Astrocyte (in vitro differentiated cells and primary cell): ENCODE measurements at regions not wholly inside any gene's neighbourhood (a gene's known extent, or its start where the extent isn't known, plus 50 kb on each side); places are given as distances from the start of the nearest gene placed in this dataset.

ENCODE experiments used
- CTCF ChIP-seq: IDR thresholded peaks from 2 replicates; pipeline ENCODE4 v1.5.1; 2011; ENCODE audit warnings: low read depth, mild to moderate bottlenecking, inconsistent platforms, low read length, moderate library complexity; ENCODE audit not compliant: insufficient read depth
- EZH2 ChIP-seq: IDR thresholded peaks from 2 replicates; pipeline ENCODE4 v1.6.1; 2012; ENCODE audit warnings: mild to moderate bottlenecking, low read length, inconsistent platforms; ENCODE audit not compliant: insufficient read depth

GRCh38 chr22:49010901-49011300 lies 816.8 kb downstream of the BRD1 start:
- TF ChIP-seq CTCF, result no peak
- no peak for TF ChIP-seq EZH2
